GM19452 (cell line): ENCODE measurements at regions not wholly inside any gene's neighbourhood (a gene's known extent, or its start where the extent isn't known, plus 50 kb on each side); places are given as distances from the start of the nearest gene placed in this dataset.
A peak's percentile ranks its signal among the peaks of the same experiment; 100 is the strongest.
"Not testable (repeated sequence)": the region's sequence is repeated elsewhere in the genome, so short reads cannot be mapped to it uniquely, and the experiment has no call there.

Source experiments
- ATAC-seq: cut with Tn5 transposase; IDR thresholded peaks from one replicate; pipeline ENCODE4 v1.9.1; 2021; ENCODE audit not compliant: unreplicated experiment

- no peak for ATAC-seq
Measured at GRCh38 chr13:111658145-111659100, 338.0 kb downstream of the TEX29 start.

- ATAC-seq = no peak
Measured at GRCh38 chr13:111659219-111659775, 338.9 kb downstream of the TEX29 start.

- no peak for ATAC-seq
Measured at GRCh38 chr13:111659842-111660241, 339.4 kb downstream of the TEX29 start.

- ATAC-seq = no peak
Measured at GRCh38 chr13:111661052-111661451, 340.6 kb downstream of the TEX29 start.

GRCh38 chr13:111661776-111662175 lies 341.3 kb downstream of the TEX29 start:
- ATAC-seq = no peak

GRCh38 chr13:111662451-111662850 lies 342.0 kb downstream of the TEX29 start:
- no peak for ATAC-seq

- no peak for ATAC-seq
Measured at GRCh38 chr13:111662895-111663294, 342.5 kb downstream of the TEX29 start.

- ATAC-seq = no peak
Measured at GRCh38 chr13:111663505-111663904, 343.1 kb downstream of the TEX29 start.

- ATAC-seq = no peak
Measured at GRCh38 chr13:111663953-111664421, 343.5 kb downstream of the TEX29 start.

- ATAC-seq = no peak
Measured at GRCh38 chr13:111664696-111665095, 344.3 kb downstream of the TEX29 start.

- no peak for ATAC-seq
Measured at GRCh38 chr13:111665691-111666095, 345.3 kb downstream of the TEX29 start.

GRCh38 chr13:111666164-111666776 lies 345.8 kb downstream of the TEX29 start:
- no peak for ATAC-seq

GRCh38 chr13:111667757-111668156 lies 347.3 kb downstream of the TEX29 start:
- ATAC-seq = no peak

GRCh38 chr13:111668451-111668850 lies 348.0 kb downstream of the TEX29 start:
- no peak for ATAC-seq

GRCh38 chr13:111672198-111672597 lies 351.8 kb downstream of the TEX29 start:
- ATAC-seq = not testable (repeated sequence)

GRCh38 chr13:111678120-111678882 lies 357.9 kb downstream of the TEX29 start:
- not testable (repeated sequence) for ATAC-seq

- not testable (repeated sequence) for ATAC-seq
Measured at GRCh38 chr13:111679645-111680044, 359.2 kb downstream of the TEX29 start.

- not testable (repeated sequence) for ATAC-seq
Measured at GRCh38 chr13:111680100-111680499, 359.7 kb downstream of the TEX29 start.

- ATAC-seq = peak; percentile 64
Measured at GRCh38 chr13:111692028-111692427, 371.6 kb downstream of the TEX29 start.

GRCh38 chr13:111696121-111696520 lies 370.8 kb upstream of the SOX1 start:
- not testable (repeated sequence) for ATAC-seq

GRCh38 chr13:111702059-111702458 lies 364.9 kb upstream of the SOX1 start:
- not testable (repeated sequence) for ATAC-seq
